ENCODE measurements at regions not wholly inside any gene's neighbourhood (a gene's known extent, or its start where the extent isn't known, plus 50 kb on each side); places are given as distances from the start of the nearest gene placed in this dataset.
A peak's percentile ranks its signal among the peaks of the same experiment; 100 is the strongest.

- Mint-ChIP-seq H3K36me3 (no peaks in the 10 kb centered on the region), H3K27me3 (peaks cover 3 to 4% of the 10 kb centered on the region in 2 donors), H3K27ac (no peak overlapping the region), H3K9me3 (no peaks in the 10 kb centered on the region), H3K4me3 (no peak overlapping the region), H3K4me1 (no peaks in the 10 kb centered on the region)
- no peaks in the 10 kb centered on the region for H3K4me1 ChIP-seq (ENCODE audit: insufficient read depth, low read length)
- H3K36me3 ChIP-seq (ENCODE audit: insufficient read depth, low read length) = no peaks in the 10 kb centered on the region
- H3K27me3 ChIP-seq (ENCODE audit: insufficient read depth, low read length, poor library complexity, severe bottlenecking) = no peaks in the 10 kb centered on the region
- no peak overlapping the region for H3K27ac ChIP-seq (ENCODE audit: low read depth, low read length)
- POLR2A ChIA-PET = no interaction called here
- H3K4me3 ChIP-seq (ENCODE audit: low read length) = no peak overlapping the region
- no peaks in the 10 kb centered on the region for H3K9me3 ChIP-seq (ENCODE audit: low read length)
- no peak for DNase-seq
- CTCF ChIA-PET = no interaction called here
Measured at GRCh38 chr6:164113637-164114036, 699.1 kb downstream of the QKI start.

- POLR2A ChIA-PET = no interaction called here
- CTCF ChIA-PET = no interaction called here
- no peaks in the 10 kb centered on the region for H3K27me3 ChIP-seq (ENCODE audit: insufficient read depth, low read length, poor library complexity, severe bottlenecking)
- Mint-ChIP-seq H3K9me3 (peaks cover 0 to 3% (median 0%) of the 10 kb centered on the region in 5 donors), H3K27ac (no peak overlapping the region), H3K27me3 (peaks cover 3 to 7% of the 10 kb centered on the region in 2 donors), H3K4me1 (no peaks in the 10 kb centered on the region), H3K36me3 (no peaks in the 10 kb centered on the region), H3K4me3 (no peak overlapping the region)
- H3K4me1 ChIP-seq (ENCODE audit: insufficient read depth, low read length) = no peaks in the 10 kb centered on the region
- no peak overlapping the region for H3K27ac ChIP-seq (ENCODE audit: low read depth, low read length)
- no peaks in the 10 kb centered on the region for H3K36me3 ChIP-seq (ENCODE audit: insufficient read depth, low read length)
- no peaks in the 10 kb centered on the region for H3K9me3 ChIP-seq (ENCODE audit: low read length)
- no peak overlapping the region for H3K4me3 ChIP-seq (ENCODE audit: low read length)
- no peak for DNase-seq
Measured at GRCh38 chr6:164109770-164110140, 695.2 kb downstream of the QKI start.

DNA sequence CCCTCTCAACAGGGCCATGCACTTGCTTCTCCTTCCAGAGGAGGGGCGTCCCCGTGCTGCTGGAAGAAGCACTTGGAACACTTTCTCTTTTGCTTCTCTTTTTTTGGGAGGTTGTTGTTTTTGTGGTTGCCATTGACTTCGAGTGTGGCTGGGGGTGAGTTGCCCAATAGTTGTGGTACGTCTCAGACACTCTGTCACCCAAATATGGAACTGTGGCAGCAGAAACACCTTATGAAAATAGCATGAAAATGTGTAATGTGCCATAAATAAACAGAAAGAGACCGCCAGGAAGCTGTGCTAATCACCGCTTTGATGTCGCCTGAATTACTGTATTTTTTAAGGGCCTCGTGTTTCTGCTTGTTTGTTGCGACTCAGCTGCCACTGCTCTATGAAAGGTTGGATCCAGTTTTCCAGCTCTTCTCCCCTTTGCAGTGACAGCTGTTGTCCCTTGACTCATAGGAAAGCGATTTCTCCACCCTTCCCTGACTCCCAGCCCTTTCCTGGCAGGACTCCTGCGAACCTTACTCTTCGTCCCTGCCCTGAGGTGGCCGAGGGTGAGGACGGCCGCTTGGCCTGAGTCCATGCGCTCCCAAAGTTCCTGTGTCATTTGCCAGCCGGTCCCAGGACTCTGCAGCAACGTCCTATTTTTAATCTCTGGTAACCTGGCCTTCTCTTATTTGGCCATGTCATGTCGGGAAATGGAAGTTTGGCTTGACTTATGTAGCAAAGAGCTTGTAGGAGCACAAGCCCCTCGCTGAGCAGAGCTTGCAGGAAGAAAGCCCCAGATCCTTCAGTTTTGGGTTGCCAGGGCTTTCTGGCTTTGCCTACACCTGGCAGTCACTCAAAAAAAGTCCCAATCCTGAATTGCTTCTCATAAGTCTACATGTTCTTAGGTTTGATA, 694.6 kb downstream of the QKI start:
- no peaks in the 10 kb centered on the region for H3K4me1 Mint-ChIP-seq
- Histone ChIP-seq H3K4me3 (ENCODE audit: low read length) (no peak overlapping the region), H3K27ac (ENCODE audit: low read depth, low read length) (no peak overlapping the region), H3K27me3 (ENCODE audit: insufficient read depth, low read length, poor library complexity, severe bottlenecking) (no peaks in the 10 kb centered on the region), H3K4me1 (ENCODE audit: insufficient read depth, low read length) (no peaks in the 10 kb centered on the region), H3K9me3 (ENCODE audit: low read length) (no peaks in the 10 kb centered on the region), H3K36me3 (ENCODE audit: insufficient read depth, low read length) (no peaks in the 10 kb centered on the region)
- H3K27ac Mint-ChIP-seq = no peak overlapping the region
- DNase-seq = no peak
- no peak overlapping the region for H3K4me3 Mint-ChIP-seq
- CTCF ChIA-PET = no interaction called here
- H3K27me3 Mint-ChIP-seq = peaks cover 3 to 7% of the 10 kb centered on the region in 2 donors
- H3K9me3 Mint-ChIP-seq = peaks cover 0 to 3% (median 0%) of the 10 kb centered on the region in 5 donors
- H3K36me3 Mint-ChIP-seq = no peaks in the 10 kb centered on the region
- POLR2A ChIA-PET = no interaction called here

GRCh38 chr6:164108092-164108491, 693.6 kb downstream of the QKI start:
- Histone ChIP-seq H3K27ac (ENCODE audit: low read depth, low read length) (no peak overlapping the region), H3K9me3 (ENCODE audit: low read length) (no peaks in the 10 kb centered on the region), H3K4me1 (ENCODE audit: insufficient read depth, low read length) (no peaks in the 10 kb centered on the region), H3K27me3 (ENCODE audit: insufficient read depth, low read length, poor library complexity, severe bottlenecking) (no peaks in the 10 kb centered on the region), H3K36me3 (ENCODE audit: insufficient read depth, low read length) (no peaks in the 10 kb centered on the region), H3K4me3 (ENCODE audit: low read length) (no peak overlapping the region)
- H3K4me3 Mint-ChIP-seq = no peak overlapping the region
- H3K4me1 Mint-ChIP-seq = no peaks in the 10 kb centered on the region
- CTCF ChIA-PET = no interaction called here
- POLR2A ChIA-PET = no interaction called here
- no peaks in the 10 kb centered on the region for H3K36me3 Mint-ChIP-seq
- peaks cover 0 to 3% (median 0%) of the 10 kb centered on the region in 5 donors for H3K9me3 Mint-ChIP-seq
- no peak for DNase-seq
- H3K27ac Mint-ChIP-seq = no peak overlapping the region
- H3K27me3 Mint-ChIP-seq = peaks cover 3 to 7% of the 10 kb centered on the region in 2 donors

GRCh38 chr6:164107297-164107995, 692.9 kb downstream of the QKI start:
- Mint-ChIP-seq H3K27me3 (peaks cover 3 to 7% of the 10 kb centered on the region in 2 donors), H3K9me3 (peaks cover 0 to 3% (median 0%) of the 10 kb centered on the region in 5 donors), H3K4me3 (no peak overlapping the region), H3K27ac (no peak overlapping the region), H3K4me1 (no peaks in the 10 kb centered on the region), H3K36me3 (no peaks in the 10 kb centered on the region)
- CTCF ChIA-PET = no interaction called here
- Histone ChIP-seq H3K9me3 (ENCODE audit: low read length) (no peaks in the 10 kb centered on the region), H3K36me3 (ENCODE audit: insufficient read depth, low read length) (no peaks in the 10 kb centered on the region), H3K4me3 (ENCODE audit: low read length) (no peak overlapping the region), H3K27me3 (ENCODE audit: insufficient read depth, low read length, poor library complexity, severe bottlenecking) (no peaks in the 10 kb centered on the region), H3K4me1 (ENCODE audit: insufficient read depth, low read length) (no peaks in the 10 kb centered on the region), H3K27ac (ENCODE audit: low read depth, low read length) (no peak overlapping the region)
- POLR2A ChIA-PET = no interaction called here
- no peak for DNase-seq

DNA sequence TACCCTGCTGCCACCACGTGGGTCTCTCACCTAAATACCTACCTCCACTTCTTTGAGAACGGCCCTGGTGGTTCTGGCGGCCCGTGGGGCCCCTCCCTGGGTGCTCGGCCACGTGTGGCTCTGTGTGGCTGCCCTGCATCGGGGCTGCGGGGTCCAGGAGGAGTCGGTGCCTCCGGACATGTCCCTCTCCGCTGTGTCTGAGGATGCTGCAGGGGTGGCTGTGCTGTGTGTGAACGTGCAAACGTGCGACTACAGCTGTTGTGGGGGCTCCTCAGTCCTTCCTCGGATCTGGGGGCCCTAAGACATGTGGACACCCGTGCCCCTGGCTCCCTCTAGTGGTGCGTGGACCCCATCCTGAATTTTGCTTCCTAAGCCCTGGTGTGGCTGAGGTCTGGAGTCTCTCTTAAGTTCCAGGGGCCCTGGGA, 691.8 kb downstream of the QKI start:
- peaks cover 0 to 3% (median 0%) of the 10 kb centered on the region in 5 donors for H3K9me3 Mint-ChIP-seq
- H3K27ac Mint-ChIP-seq = peak overlapping the region in 1 of 8 donors; percentile 50
- H3K27ac ChIP-seq (ENCODE audit: low read depth, low read length) = no peak overlapping the region
- peaks cover 5 to 8% of the 10 kb centered on the region in 2 donors for H3K27me3 Mint-ChIP-seq
- ChIA-PET CTCF (no interaction called here), POLR2A (no interaction called here)
- H3K9me3 ChIP-seq (ENCODE audit: low read length) = no peaks in the 10 kb centered on the region
- no peaks in the 10 kb centered on the region for H3K36me3 ChIP-seq (ENCODE audit: insufficient read depth, low read length)
- H3K4me1 Mint-ChIP-seq = no peaks in the 10 kb centered on the region
- no peak overlapping the region for H3K4me3 ChIP-seq (ENCODE audit: low read length)
- no peak for DNase-seq
- H3K4me3 Mint-ChIP-seq = no peak overlapping the region
- H3K36me3 Mint-ChIP-seq = no peaks in the 10 kb centered on the region
- no peaks in the 10 kb centered on the region for H3K4me1 ChIP-seq (ENCODE audit: insufficient read depth, low read length)
- H3K27me3 ChIP-seq (ENCODE audit: insufficient read depth, low read length, poor library complexity, severe bottlenecking) = no peaks in the 10 kb centered on the region

GRCh38 chr6:164105705-164106104, 691.2 kb downstream of the QKI start:
- ChIA-PET POLR2A (no interaction called here), CTCF (no interaction called here)
- no peak overlapping the region for H3K4me3 ChIP-seq (ENCODE audit: low read length)
- no peak overlapping the region for H3K4me3 Mint-ChIP-seq
- H3K4me1 ChIP-seq (ENCODE audit: insufficient read depth, low read length) = no peaks in the 10 kb centered on the region
- no peaks in the 10 kb centered on the region for H3K27me3 ChIP-seq (ENCODE audit: insufficient read depth, low read length, poor library complexity, severe bottlenecking)
- no peaks in the 10 kb centered on the region for H3K4me1 Mint-ChIP-seq
- no peaks in the 10 kb centered on the region for H3K9me3 ChIP-seq (ENCODE audit: low read length)
- H3K36me3 Mint-ChIP-seq = no peaks in the 10 kb centered on the region
- peaks cover 0 to 3% (median 0%) of the 10 kb centered on the region in 5 donors for H3K9me3 Mint-ChIP-seq
- no peak overlapping the region for H3K27ac ChIP-seq (ENCODE audit: low read depth, low read length)
- no peak for DNase-seq
- peak overlapping the region in 1 of 8 donors; percentile 63 for H3K27ac Mint-ChIP-seq
- peaks cover 5 to 8% of the 10 kb centered on the region in 2 donors for H3K27me3 Mint-ChIP-seq
- no peaks in the 10 kb centered on the region for H3K36me3 ChIP-seq (ENCODE audit: insufficient read depth, low read length)

DNA sequence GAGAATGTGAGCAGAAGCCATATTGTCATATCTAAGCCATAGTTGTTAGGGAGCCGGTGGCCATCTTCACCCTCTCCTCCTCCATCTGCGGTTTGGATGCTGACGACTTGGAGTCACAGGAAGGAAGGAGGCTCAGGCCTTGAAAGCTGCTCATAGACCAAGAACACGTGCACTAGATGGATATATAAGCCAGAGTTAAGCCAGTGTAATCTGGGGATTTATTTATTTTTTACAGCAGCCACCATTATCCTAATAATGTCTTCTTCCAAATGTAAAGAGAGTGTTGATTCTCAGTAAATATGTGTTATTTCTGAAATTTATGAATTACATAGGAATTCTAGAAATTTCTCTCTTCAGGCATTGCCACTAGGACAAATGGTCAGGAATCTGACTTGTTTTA, 689.9 kb downstream of the QKI start:
- Mint-ChIP-seq H3K27ac (no peak overlapping the region), H3K27me3 (peaks cover 4 to 5% of the 10 kb centered on the region in 2 donors), H3K4me3 (no peak overlapping the region), H3K9me3 (peaks cover 0 to 3% (median 0%) of the 10 kb centered on the region in 5 donors), H3K4me1 (no peaks in the 10 kb centered on the region), H3K36me3 (no peaks in the 10 kb centered on the region)
- ChIA-PET CTCF (no interaction called here), POLR2A (no interaction called here)
- no peaks in the 10 kb centered on the region for H3K27me3 ChIP-seq (ENCODE audit: insufficient read depth, low read length, poor library complexity, severe bottlenecking)
- H3K4me1 ChIP-seq (ENCODE audit: insufficient read depth, low read length) = no peaks in the 10 kb centered on the region
- H3K27ac ChIP-seq (ENCODE audit: low read depth, low read length) = no peak overlapping the region
- H3K4me3 ChIP-seq (ENCODE audit: low read length) = no peak overlapping the region
- H3K9me3 ChIP-seq (ENCODE audit: low read length) = no peaks in the 10 kb centered on the region
- H3K36me3 ChIP-seq (ENCODE audit: insufficient read depth, low read length) = no peaks in the 10 kb centered on the region
- no peak for DNase-seq
